GM23338 (cell line): ENCODE measurements at regions not wholly inside any gene's neighbourhood (a gene's known extent, or its start where the extent isn't known, plus 50 kb on each side); places are given as distances from the start of the nearest gene placed in this dataset.

ENCODE experiments used
- ATAC-seq: fragments of 200-7000 bp; cut with Tn5 transposase; 3 replicates; pipeline ENCODE4 v1.9.1; 2020
- DNase-seq: peaks from one replicate; pipeline ENCODE4 v3.0.0-alpha.2; 2015; ENCODE audit warnings: low spot score
- H2AFZ ChIP-seq: fragments of 200-600 bp; sonication (generic); 2 replicates; pipeline ENCODE4 v1.8.0; 2016; ENCODE audit warnings: antibody characterized with exemption, mild to moderate bottlenecking, moderate library complexity
- H3F3A ChIP-seq: fragments of 200-600 bp; sonication (generic); replicated peaks from 2 replicates; pipeline ENCODE4 v1.8.0; 2017; ENCODE audit warnings: antibody characterized with exemption, mixed run types, low read depth
- H3K27ac ChIP-seq: fragments of 200-600 bp; sonication (generic); 2 replicates; pipeline ENCODE4 v1.6.1; 2016; ENCODE audit warnings: low read depth
- H3K27me3 ChIP-seq: fragments of 200-600 bp; sonication (generic); 2 replicates; pipeline ENCODE4 v1.8.0; 2016; ENCODE audit warnings: mild to moderate bottlenecking, mixed run types, moderate library complexity; ENCODE audit not compliant: insufficient read depth
- H3K36me3 ChIP-seq: fragments of 200-600 bp; sonication (generic); 2 replicates; pipeline ENCODE4 v1.8.0; 2016; ENCODE audit warnings: mild to moderate bottlenecking; ENCODE audit not compliant: insufficient read depth
- H3K4me1 ChIP-seq: fragments of 200-600 bp; sonication (generic); 2 replicates; pipeline ENCODE4 v1.8.0; 2016; ENCODE audit warnings: mild to moderate bottlenecking, moderate library complexity; ENCODE audit not compliant: insufficient read depth
- H3K4me2 ChIP-seq: fragments of 200-600 bp; sonication (generic); 2 replicates; pipeline ENCODE4 v1.7.1; 2017; ENCODE audit warnings: mixed run types
- H3K4me3 ChIP-seq: fragments of 200-600 bp; sonication (generic); 2 replicates; pipeline ENCODE4 v1.6.1; 2016; ENCODE audit warnings: mixed run types
- H3K79me2 ChIP-seq: fragments of 200-600 bp; sonication (generic); replicated peaks from 2 replicates; pipeline ENCODE4 v1.8.0; 2017; ENCODE audit warnings: mild to moderate bottlenecking; ENCODE audit not compliant: insufficient read depth
- H3K9me2 ChIP-seq: fragments of 200-600 bp; sonication (generic); 2 replicates; pipeline ENCODE4 v1.8.0; 2017; ENCODE audit not compliant: insufficient read depth
- H4K20me1 ChIP-seq: fragments of 200-600 bp; sonication (generic); replicated peaks from 2 replicates; pipeline ENCODE4 v1.8.0; 2017; ENCODE audit warnings: mild to moderate bottlenecking; ENCODE audit not compliant: insufficient read depth
- H3K27ac Mint-ChIP-seq: 2 replicates; pipeline ENCODE4 v1.8.0; 2020; ENCODE audit warnings: inconsistent platforms, mild to moderate bottlenecking, moderate library complexity, mixed read lengths
- H3K27me3 Mint-ChIP-seq: 3 replicates; pipeline ENCODE4 v1.8.0; 2022; ENCODE audit warnings: low read depth, mild to moderate bottlenecking, moderate library complexity, mixed read lengths, inconsistent platforms; ENCODE audit not compliant: insufficient read depth, poor library complexity
- H3K36me3 Mint-ChIP-seq: 3 replicates; pipeline ENCODE4 v1.8.0; 2021; ENCODE audit warnings: low read depth, mild to moderate bottlenecking, inconsistent platforms, moderate library complexity, mixed read lengths
- H3K4me1 Mint-ChIP-seq: 3 replicates; pipeline ENCODE4 v1.8.0; 2020; ENCODE audit warnings: mild to moderate bottlenecking, inconsistent platforms, mixed read lengths
- H3K4me3 Mint-ChIP-seq: 3 replicates; pipeline ENCODE4 v1.8.0; 2021; ENCODE audit warnings: moderate library complexity, mild to moderate bottlenecking, inconsistent platforms, mixed read lengths
- H3K9me3 Mint-ChIP-seq: 3 replicates; pipeline ENCODE4 v1.8.0; 2020; ENCODE audit warnings: moderate library complexity, mild to moderate bottlenecking, inconsistent platforms, mixed read lengths
- CTCF ChIP-seq, 2 experiments: fragments of 200-600 bp in 1 of 2; sonication (generic) in 1 of 2; conservative IDR thresholded peaks; 2 replicates each; pipeline versions ENCODE4 v1.5.1 to v1.6.1; 2016 to 2017; ENCODE audit warnings: antibody characterized with exemption in 2 of 2, low read depth in 2 of 2, mild to moderate bottlenecking in 2 of 2, moderate library complexity in 1 of 2
- ETS1 ChIP-seq: IDR thresholded peaks from 2 replicates; pipeline ENCODE4 v1.6.1; 2016; ENCODE audit warnings: antibody characterized with exemption
- EZH2 ChIP-seq: fragments of 200-600 bp; sonication (generic); IDR thresholded peaks from one replicate; pipeline ENCODE4 v1.8.0; 2017; ENCODE audit warnings: antibody characterized with exemption, mild to moderate bottlenecking, low read depth; ENCODE audit not compliant: unreplicated experiment
- EZH2phosphoT487 ChIP-seq: fragments of 200-600 bp; sonication (generic); IDR thresholded peaks from one replicate; pipeline ENCODE4 v1.8.1; 2018; ENCODE audit warnings: antibody characterized with exemption; ENCODE audit not compliant: unreplicated experiment
- JUNB ChIP-seq: IDR thresholded peaks from one replicate; pipeline ENCODE4 v1.6.1; 2016; ENCODE audit warnings: antibody characterized with exemption; ENCODE audit not compliant: unreplicated experiment
- NANOG ChIP-seq: IDR thresholded peaks from 2 replicates; pipeline ENCODE4 v1.6.1; 2016; ENCODE audit warnings: antibody characterized with exemption, borderline replicate concordance
- POLR2AphosphoS5 ChIP-seq: IDR thresholded peaks from 2 replicates; pipeline ENCODE4 v1.6.1; 2016; ENCODE audit warnings: antibody characterized with exemption, low read depth
- REST ChIP-seq: IDR thresholded peaks from one replicate; pipeline ENCODE4 v1.6.1; 2018; ENCODE audit warnings: antibody characterized with exemption; ENCODE audit not compliant: unreplicated experiment
- STAT1 ChIP-seq: IDR thresholded peaks from one replicate; pipeline ENCODE4 v1.6.1; 2016; ENCODE audit warnings: antibody characterized with exemption; ENCODE audit not compliant: unreplicated experiment
- ZNF114 ChIP-seq: fragments of 250-450 bp; sonication (Bioruptor Pico); IDR thresholded peaks from 2 replicates; pipeline ENCODE4 v1.5.0; 2020; ENCODE audit warnings: mild to moderate bottlenecking, moderate library complexity
- ZNF331 ChIP-seq: fragments of 250-450 bp; sonication (Bioruptor Pico); IDR thresholded peaks from 2 replicates; pipeline ENCODE4 v1.5.0; 2020; ENCODE audit warnings: low read depth, mild to moderate bottlenecking, moderate library complexity
- TF ChIP-seq, protein P1 (sequence below): fragments of 250-450 bp; sonication (Bioruptor Pico); IDR thresholded peaks from 2 replicates; pipeline ENCODE4 v1.5.0; 2020; ENCODE audit warnings: mild to moderate bottlenecking, moderate library complexity

- ATAC-seq: no peak
- Mint-ChIP-seq H3K4me3 (no peak overlapping the region), H3K36me3 (no peaks in the 10 kb centered on the region; the same call in 2 of the 3 replicates), H3K27ac (no peak overlapping the region), H3K27me3 (peaks cover 10% of the 10 kb centered on the region), H3K9me3 (peaks cover 3% of the 10 kb centered on the region; the same call in 1 of the 3 replicates), H3K4me1 (peaks cover 32% of the 10 kb centered on the region)
- H3K4me3 ChIP-seq: no peak overlapping the region
- no peak overlapping the region for H3K27ac ChIP-seq
- no peaks in the 10 kb centered on the region for H3K27me3 ChIP-seq
- H3K79me2 ChIP-seq: no peaks in the 10 kb centered on the region
- H4K20me1 ChIP-seq: no peaks in the 10 kb centered on the region
- no peaks in the 10 kb centered on the region for H3F3A ChIP-seq
- no peaks in the 10 kb centered on the region for H3K36me3 ChIP-seq
- TF ChIP-seq EZH2 (no peak), JUNB (no peak), ZNF114 (no peak), STAT1 (no peak), POLR2AphosphoS5 (no peak), NANOG (no peak), REST (no peak), ETS1 (no peak), EZH2phosphoT487 (no peak), ZNF331 (CRISPR knock-in tag) (no peak), CTCF (conservative IDR thresholded peaks at IDR 0.05; ENCODE audit: low read depth in 2 of 2) (no peak)
- TF ChIP-seq, protein P1, sequence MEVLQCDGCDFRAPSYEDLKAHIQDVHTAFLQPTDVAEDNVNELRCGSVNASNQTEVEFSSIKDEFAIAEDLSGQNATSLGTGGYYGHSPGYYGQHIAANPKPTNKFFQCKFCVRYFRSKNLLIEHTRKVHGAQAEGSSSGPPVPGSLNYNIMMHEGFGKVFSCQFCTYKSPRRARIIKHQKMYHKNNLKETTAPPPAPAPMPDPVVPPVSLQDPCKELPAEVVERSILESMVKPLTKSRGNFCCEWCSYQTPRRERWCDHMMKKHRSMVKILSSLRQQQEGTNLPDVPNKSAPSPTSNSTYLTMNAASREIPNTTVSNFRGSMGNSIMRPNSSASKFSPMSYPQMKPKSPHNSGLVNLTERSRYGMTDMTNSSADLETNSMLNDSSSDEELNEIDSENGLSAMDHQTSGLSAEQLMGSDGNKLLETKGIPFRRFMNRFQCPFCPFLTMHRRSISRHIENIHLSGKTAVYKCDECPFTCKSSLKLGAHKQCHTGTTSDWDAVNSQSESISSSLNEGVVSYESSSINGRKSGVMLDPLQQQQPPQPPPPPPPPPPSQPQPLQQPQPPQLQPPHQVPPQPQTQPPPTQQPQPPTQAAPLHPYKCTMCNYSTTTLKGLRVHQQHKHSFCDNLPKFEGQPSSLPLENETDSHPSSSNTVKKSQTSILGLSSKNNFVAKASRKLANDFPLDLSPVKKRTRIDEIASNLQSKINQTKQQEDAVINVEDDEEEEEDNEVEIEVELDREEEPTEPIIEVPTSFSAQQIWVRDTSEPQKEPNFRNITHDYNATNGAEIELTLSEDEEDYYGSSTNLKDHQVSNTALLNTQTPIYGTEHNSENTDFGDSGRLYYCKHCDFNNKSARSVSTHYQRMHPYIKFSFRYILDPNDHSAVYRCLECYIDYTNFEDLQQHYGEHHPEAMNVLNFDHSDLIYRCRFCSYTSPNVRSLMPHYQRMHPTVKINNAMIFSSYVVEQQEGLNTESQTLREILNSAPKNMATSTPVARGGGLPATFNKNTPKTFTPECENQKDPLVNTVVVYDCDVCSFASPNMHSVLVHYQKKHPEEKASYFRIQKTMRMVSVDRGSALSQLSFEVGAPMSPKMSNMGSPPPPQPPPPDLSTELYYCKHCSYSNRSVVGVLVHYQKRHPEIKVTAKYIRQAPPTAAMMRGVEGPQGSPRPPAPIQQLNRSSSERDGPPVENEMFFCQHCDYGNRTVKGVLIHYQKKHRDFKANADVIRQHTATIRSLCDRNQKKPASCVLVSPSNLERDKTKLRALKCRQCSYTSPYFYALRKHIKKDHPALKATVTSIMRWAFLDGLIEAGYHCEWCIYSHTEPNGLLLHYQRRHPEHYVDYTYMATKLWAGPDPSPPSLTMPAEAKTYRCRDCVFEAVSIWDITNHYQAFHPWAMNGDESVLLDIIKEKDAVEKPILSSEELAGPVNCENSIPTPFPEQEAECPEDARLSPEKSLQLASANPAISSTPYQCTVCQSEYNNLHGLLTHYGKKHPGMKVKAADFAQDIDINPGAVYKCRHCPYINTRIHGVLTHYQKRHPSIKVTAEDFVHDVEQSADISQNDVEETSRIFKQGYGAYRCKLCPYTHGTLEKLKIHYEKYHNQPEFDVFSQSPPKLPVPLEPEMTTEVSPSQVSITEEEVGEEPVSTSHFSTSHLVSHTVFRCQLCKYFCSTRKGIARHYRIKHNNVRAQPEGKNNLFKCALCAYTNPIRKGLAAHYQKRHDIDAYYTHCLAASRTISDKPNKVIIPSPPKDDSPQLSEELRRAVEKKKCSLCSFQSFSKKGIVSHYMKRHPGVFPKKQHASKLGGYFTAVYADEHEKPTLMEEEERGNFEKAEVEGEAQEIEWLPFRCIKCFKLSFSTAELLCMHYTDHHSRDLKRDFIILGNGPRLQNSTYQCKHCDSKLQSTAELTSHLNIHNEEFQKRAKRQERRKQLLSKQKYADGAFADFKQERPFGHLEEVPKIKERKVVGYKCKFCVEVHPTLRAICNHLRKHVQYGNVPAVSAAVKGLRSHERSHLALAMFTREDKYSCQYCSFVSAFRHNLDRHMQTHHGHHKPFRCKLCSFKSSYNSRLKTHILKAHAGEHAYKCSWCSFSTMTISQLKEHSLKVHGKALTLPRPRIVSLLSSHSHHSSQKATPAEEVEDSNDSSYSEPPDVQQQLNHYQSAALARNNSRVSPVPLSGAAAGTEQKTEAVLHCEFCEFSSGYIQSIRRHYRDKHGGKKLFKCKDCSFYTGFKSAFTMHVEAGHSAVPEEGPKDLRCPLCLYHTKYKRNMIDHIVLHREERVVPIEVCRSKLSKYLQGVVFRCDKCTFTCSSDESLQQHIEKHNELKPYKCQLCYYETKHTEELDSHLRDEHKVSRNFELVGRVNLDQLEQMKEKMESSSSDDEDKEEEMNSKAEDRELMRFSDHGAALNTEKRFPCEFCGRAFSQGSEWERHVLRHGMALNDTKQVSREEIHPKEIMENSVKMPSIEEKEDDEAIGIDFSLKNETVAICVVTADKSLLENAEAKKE (CRISPR knock-in tag): no peak
- H3K9me2 ChIP-seq: no peaks in the 10 kb centered on the region
- no peak for DNase-seq
- H2AFZ ChIP-seq: no peak overlapping the region
- H3K4me2 ChIP-seq: no peak overlapping the region
- peaks cover 11% of the 10 kb centered on the region; the same call in 1 of the 2 replicates for H3K4me1 ChIP-seq
These were observed 69.0 kb upstream of the TAF1B start for GRCh38 chr2:9774266-9774665.
